Kidney tubule cell (primary cell): ENCODE measurements at regions not wholly inside any gene's neighbourhood (a gene's known extent, or its start where the extent isn't known, plus 50 kb on each side); places are given as distances from the start of the nearest gene placed in this dataset.

Experiments
- DNase-seq: peaks from one replicate; pipeline ENCODE4 v3.0.0-alpha.2; 2018; ENCODE audit warnings: low spot score

DNA sequence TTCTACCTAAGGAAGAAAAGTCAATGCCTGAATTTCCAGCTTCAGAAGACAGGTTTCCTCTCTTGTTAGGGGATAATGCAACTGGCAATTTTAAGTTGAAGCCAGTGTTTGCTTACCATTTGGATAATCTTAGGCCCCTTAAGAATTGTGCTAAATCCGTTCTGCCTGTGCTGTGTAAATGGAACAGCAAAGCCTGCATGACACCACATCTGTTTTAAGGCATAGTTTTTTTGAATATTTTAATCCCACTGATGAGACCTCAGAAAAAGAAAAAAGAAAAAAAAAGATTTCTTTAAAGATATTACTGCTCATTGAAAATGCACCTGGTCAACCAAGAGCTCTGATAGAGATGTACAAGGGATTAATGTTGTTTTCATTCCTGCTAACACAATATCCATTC lies 419.2 kb downstream of the SLITRK6 start:
- DNase-seq = no peak

DNA sequence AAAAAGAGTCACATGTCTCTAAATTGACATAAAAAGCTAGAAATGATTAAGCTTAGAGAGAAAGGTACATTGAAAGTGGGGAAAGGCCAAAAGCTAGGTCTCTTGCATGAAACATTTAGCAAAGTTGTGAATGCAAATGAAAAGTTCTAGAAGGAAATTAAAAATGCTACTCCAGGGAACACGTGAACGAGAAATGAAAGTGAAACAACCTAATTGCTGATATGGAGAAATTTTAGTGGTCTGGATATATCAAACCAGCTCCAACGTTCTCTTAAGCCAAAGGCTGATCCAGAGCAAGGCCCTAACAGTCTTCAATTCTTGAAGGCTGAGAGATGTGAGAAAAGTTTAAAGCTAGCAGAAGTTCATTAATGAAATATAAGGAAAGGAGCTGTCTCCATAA lies 419.8 kb downstream of the SLITRK6 start:
- no peak for DNase-seq

DNA sequence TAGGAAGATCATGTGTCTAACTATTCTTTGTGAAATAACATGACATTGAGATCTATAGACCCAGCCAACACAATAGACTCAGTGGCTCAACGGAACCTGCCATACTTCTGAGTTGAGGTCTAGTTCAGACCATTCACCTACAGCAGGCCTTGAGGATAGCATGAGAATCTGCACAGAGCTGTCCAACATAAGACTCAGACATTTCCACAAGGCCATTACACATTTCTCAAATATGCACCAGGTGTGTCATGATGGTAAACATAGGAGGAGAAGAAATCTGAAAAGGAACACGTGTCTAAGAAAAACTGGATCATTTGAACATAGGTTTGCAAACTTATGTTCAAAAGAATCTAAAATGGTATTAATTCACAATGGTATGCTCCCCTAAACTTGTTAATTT lies 421.4 kb downstream of the SLITRK6 start:
- DNase-seq = no peak

DNA sequence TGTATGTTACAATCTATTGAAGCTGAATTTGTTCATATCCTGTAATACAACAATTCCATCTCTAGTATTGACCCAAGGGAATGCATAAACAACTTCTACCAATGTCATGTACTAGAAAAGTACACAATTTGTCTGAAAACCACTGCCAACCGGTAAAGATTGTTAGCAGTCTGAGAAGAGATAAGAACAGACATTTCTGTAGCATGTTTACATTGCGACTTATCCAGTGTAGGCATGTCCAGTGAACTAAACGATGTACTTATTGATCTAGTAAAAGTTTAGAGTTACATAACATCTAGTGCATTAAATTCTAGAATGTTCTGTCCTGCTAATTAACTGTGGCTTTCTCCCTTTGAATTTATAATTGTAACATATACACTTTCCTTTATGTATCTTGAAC lies 425.9 kb downstream of the SLITRK6 start:
- DNase-seq = no peak

DNA sequence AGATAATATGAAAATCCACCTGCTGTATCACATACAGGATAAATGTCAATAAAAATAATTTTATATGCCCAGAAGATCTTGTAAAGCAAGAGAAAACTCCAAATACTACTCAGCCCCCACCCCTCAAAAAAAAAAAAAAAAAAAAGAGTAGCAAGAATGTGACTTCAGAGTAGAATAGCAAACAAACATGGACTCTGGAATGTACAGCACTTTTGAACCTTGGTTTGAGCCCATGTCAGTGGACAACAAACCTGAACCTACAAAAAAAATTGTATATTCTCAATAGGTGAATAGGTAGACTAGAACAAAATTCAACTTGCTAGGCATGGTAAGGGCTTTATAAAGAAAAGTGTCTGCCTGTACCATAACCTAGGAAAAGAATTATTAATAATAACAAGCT lies 428.0 kb downstream of the SLITRK6 start:
- no peak for DNase-seq

DNA sequence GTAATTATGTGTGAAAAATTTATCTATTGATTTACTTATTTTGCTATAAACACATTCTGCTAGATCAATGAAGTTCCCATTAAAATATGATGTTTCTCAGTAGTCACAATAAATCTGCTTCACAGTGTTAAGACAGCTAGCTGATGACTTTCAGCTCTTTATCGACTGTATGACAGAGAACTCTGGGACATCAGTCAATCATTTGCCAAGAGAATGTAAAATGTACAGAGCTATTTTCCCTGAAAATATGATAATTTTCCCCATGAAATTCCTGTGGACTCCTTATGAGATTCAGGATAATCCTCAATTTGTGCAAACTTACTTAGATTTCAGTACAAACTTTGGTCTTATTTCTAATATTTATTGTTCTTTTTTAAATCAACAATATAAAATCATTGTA lies 430.5 kb downstream of the SLITRK6 start:
- no peak for DNase-seq

DNA sequence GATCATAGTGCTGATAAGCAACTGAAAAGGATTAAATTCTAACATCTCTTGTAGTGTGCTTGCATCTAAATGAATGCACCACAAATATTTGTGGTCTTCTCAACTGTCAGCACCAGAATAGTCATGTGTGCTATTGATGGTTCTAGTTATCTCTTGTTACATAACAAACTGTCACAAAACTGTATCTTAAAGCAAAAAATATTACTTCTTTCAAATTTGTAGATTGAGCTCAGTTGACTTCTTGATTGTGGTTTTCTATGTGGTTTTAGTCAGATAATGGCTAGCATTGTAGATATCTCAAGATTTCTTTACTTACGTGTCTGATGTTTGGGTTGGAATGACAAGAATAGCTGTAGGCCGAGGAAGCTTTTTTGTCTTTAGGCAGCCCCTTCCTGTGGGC lies 431.3 kb downstream of the SLITRK6 start:
- DNase-seq = no peak

DNA sequence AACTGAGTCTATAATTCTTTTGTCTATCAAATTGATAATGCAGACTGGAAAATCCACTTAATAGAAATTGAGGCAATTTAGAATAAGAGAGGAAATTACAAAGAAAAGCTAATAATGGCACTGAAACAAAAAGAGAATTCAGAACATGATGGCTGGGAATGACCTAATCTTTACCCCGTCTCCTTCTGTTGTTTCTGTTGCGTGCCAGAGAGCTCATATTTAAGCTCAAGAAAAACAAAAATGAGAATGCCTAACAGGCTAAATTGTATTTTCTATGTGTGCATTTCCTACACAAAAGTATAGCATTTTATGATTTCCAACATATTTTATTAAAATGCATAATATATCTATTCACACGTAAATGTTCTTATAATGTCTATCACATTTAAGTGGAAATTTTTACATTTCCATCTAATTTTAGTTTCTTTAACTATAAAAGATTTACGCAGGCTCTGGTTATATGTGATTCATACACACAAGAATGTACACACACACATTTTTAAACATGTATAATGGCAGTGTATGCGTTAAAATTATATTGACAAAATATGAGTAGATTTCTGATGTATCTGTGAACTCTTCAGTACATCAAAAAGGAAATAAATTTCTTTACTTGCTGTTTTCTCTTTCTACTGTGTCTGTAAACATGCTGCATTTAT lies 432.3 kb downstream of the SLITRK6 start:
- no peak for DNase-seq

DNA sequence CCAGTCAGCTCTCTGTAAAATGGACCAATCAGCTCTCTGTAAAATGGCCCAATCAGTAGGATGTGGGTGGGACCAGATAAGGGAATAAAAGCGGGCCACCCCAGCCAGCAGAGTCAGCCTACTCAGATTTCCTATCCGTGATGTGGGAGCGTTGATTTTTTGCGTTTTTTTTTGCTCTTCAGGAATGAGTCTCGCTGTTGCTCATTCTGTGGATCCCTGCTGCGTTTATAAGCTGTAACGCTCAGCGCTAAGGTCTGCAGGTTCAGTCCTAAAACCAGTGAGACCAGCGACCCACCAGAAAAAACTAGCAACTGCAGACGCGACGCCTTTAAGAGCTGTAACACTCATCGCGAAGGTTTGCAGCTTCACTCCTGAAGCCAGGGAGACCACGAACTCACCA lies 435.7 kb downstream of the SLITRK6 start:
- no peak for DNase-seq

DNA sequence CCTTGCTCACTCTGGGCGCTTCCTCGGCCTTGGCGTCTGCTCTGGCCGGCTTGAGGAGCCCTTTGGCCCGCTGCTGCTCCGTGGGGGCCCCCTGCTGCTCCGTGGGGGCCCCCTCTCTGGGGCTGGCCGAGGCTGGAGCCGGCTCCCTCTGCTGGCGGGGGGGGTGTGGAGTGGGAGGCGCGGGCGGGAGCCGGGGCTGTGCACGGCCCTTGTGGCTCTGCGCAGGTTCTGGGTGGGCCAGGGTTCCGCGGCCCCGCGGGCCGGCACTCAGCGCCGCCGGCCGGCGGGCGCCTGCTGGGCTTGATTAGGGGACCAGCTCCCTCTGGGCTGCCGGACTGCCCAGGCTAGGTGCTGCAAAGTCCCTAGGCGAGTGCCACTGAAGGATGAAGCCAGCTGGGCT lies 436.2 kb downstream of the SLITRK6 start:
- no peak for DNase-seq

DNA sequence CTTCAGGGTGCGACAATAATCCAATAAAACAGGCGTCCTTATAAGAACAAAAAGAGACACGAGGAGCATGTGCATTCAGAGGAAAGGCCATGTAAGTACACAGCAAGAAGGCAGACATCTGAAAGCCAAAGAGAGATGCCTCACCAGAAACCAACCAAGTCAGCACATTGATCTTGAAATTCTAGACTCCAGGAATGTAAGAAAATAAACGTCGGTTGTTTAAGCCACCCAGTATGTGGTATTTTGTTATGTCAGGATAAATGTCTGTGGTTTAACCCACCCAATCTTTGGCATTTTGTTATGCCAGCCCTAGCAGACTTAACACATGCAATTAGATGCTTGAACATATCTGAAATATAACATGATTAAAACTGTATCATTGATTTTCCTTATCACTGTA lies 452.0 kb downstream of the SLITRK6 start:
- no peak for DNase-seq

DNA sequence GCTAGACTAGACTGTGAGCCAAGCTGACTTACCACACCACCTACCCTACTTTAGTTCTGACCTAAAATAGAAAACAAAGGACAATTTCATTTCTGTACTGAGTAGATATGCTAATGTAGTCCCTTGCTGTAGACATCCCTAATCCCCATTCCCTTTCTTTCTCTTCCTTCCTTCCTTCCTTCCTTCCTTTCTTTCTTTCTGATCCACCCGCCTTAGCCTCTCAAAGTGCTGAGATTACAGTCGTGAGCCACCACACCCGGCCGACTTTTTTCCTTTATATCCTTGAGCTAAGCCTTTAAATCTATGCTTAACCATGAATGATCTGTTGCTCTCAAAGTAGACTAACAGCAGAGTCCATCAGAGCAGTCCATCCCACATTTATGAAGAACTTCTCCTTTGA lies 465.0 kb downstream of the SLITRK6 start:
- DNase-seq = no peak

DNA sequence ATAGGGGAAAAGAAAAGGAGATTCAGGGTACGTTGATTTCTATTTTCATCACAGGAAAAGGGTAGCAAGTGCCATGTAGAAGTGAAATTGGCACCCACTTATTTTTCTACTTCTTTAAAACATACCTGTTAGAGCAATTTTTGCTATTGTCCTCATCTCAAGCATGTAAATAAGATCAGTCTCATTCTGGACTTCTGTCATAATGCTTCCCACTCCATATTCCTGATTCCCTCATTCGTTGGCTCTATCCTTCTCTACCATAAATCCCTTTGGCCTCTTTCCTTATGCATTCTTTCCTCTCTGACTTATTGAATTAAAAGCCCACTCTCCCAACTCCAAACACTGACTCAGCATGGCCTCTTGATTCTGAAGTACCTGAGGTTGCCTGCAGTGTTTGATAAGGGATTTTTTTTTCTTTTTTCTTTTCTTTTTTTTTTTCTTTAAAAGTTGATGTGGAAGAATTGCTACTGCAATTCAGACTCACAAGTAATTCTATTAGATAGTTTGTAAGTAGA lies 465.7 kb downstream of the SLITRK6 start:
- no peak for DNase-seq

DNA sequence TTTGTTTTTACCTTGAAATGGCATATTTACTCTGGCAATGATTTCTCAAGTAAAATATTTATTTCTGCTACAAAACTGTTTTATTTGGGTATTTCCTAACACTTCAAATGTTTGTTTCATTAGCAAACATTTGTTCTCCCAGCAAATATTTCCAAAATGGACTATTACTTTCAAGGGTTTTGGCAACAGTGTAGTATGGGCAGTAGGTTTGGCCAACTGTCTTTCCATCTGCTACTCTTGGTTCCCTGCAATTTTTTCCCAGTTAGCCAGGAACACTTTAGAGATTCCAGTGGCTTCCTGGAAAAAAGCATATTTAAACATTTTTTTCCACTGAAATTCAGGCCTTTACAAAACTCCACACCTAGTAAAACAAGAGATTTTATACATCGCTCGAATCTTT lies 466.6 kb downstream of the SLITRK6 start:
- DNase-seq = no peak

DNA sequence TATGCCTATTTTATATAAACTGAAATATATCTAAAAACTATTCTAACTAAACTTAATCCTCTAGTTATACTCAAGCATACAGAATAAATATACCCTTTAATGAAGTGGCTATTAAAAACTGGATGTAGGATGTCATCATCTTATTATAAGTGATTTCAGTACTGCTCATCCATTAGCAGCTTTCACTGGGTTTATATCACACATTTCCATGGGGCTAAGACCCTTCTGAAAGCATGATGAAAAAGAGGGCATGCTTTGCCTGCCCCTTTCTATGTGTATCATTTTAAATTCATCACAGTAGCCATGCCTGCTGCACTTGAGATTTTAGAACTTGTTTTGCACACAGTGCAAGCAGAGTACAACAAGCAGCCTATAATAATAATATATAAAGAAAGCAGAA lies 477.5 kb downstream of the SLITRK6 start:
- DNase-seq = no peak

DNA sequence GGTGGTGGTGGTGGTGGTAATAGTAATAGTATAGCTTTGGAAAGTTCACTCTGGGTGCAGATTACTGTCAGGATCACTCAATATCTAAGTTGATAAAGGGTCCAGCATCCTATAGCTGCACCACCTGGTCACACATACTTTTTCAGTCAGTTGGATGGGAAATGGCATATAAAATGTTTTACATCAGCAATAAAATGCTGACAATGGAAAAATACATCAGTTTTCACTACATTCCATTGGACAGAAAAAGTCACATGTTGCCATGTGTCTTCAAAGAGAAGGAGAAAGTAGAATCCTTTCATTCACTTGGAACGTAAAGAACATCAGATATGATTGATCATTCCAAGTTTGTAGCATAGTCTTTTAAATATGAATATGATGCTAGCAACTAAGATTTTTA lies 481.4 kb downstream of the SLITRK6 start:
- DNase-seq = no peak

DNA sequence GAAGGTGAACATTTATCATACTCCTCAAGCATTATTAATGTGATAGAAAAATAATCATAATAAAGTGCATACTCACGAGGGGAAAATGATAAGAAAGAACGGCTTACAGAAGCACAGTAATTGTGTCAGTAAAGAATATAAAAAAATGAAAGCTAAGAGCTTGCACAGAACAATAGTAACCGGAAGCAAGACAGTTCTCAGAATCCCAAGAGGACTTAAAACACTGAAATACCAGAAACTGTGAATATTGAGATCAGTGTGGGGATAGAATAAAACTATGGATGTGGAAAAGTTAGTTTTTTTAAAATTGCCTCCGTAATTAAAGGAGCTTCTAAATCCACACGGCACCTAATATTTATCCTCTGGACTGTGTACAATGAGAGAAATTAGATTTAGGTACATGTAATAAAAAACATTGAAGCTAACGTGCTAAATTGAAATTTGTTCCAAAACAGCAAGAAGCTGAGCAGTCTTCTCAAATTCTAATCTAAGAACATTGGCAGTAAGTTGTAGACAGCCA lies 482.7 kb downstream of the SLITRK6 start:
- no peak for DNase-seq

DNA sequence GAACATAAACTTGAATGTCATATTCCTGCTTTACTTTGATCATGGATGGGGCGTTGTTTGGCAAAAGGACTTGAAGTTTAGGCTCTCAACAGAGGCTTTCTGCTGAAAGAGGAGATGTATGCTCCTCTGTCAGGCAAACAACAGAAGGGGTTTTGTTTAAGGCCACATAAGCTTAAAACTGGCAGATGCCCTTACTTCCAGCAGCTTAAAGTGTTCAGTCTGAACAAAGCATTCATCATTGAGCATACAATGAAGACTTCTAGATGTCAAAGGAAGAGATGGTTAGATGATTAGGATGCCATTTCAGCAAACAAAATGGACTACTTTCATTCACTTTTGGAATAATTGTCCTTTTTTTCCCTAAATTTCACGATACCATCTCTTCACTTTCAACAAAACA lies 484.5 kb downstream of the SLITRK6 start:
- DNase-seq = no peak

DNA sequence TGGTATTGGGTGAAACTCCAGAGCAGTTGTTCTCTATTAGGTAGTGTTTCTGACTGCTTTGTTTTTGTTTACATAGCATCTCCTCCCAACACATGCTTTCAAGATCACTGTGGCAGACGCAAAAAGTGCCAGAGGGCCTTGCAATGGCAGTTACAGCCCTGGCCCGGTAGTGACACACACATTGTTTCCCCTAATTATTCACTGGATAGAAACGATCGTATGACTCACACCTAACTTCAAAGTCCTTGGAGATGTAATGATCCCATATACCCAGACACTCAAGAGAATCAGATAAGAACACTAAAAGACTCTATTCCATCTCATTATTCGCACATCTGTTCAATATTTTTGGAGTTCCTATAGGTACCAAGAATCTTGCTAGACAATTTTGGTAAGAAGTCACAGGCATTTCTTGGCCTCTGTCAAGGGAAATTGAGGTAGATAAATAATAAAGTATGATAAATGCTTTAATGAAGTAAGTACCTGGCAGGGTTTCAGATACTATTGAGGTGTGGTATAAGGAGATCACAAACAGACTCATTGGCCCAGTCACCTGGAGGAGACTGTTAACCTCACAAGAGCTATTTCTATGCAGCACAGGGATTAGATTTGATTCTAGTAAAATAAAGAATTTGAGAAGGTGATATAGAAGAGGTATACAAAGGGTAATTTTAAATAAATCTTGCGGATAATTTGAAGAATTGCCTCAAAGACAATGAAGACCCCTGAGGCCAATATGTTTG lies 485.3 kb downstream of the SLITRK6 start:
- DNase-seq = peak; percentile 22

DNA sequence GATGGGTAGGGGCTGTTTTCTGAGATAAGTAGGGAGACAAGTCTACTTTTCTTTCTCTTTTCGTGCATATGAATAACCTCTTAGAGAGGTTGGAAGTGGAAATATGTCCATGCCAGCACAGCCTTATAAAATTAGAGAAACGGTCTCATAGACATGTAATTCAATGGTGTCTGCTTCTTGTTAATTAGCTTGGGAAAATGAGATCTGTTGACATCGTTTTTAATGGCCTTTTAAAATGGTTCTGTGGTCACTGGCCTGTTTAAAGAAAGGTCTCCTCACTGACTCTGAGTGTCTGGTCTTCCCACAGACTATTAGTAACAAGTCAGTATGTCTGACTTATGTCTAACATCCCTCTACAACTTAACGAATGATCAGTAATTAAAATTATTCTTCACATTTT lies 487.1 kb downstream of the SLITRK6 start:
- no peak for DNase-seq

DNA sequence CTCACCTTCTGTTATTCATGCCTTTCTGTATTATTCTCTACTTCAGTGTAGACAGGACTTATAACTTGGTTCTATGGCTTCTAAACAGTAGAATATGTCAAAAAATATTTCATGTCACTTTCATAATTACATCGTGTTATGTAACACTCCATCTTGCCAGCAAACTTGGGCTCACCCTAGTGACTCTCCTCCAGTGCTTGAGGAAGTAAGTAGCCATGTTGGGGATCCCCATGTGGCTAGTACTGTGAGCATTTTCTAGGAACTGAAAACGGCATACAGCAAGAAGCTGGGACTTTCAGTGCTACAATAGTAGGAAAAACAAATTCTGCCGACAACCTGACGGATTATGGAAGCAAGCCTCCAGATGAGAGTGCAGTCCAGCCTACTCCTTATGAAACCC lies 495.6 kb downstream of the SLITRK6 start:
- DNase-seq = no peak

DNA sequence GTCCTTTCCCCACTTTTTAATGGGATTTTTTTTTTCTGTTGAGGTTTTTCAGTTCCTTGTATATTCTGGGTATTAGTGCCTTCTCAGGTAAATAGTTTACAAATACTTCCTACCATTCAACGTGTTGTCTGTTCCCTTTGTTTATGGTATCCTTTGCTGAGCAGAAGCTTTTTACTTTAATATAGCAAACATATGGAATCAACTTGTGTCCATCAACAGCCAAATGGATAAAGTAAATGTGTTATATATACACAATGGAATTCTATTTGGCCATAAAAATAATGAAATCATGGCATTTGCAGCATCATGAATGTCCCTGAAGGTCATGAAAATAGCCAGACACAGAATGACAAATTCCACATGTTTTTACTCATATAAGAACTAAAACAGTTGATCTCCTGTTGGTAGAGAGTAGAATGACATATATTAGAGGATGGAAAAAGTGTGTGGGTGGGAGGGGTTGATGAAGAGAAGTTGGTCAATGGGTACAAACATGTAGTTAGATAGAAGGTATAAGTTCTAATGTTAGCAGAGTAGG lies 500.8 kb downstream of the SLITRK6 start:
- DNase-seq = no peak

DNA sequence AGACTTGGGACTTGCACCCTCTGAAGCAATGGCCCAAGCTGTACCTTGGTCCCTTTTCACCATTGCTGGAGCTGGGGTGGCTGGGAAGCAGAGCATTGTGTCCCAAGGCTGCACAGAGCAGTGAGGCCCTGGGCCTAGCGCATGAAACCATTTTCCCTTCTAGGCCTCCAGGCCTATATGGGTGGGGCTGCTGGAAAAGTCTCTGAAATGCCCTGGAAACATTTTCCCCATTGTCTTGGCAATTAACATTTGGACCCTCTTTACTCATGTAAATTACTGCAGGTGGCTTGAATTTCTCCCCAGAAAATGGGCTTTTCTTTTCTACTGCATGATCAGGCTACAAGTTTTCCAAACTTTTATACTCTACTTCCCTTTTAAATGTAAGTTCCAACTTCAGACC lies 510.5 kb downstream of the SLITRK6 start:
- DNase-seq = no peak
